NCI-H446 (cell line): ENCODE measurements at regions not wholly inside any gene's neighbourhood (a gene's known extent, or its start where the extent isn't known, plus 50 kb on each side); places are given as distances from the start of the nearest gene placed in this dataset.
A peak's percentile ranks its signal among the peaks of the same experiment; 100 is the strongest.

ENCODE experiments used
- DNase-seq, 2 experiments: peaks; one replicate each; lab custom pipeline; 2025; lab: John Stamatoyannopoulos, UW

DNA sequence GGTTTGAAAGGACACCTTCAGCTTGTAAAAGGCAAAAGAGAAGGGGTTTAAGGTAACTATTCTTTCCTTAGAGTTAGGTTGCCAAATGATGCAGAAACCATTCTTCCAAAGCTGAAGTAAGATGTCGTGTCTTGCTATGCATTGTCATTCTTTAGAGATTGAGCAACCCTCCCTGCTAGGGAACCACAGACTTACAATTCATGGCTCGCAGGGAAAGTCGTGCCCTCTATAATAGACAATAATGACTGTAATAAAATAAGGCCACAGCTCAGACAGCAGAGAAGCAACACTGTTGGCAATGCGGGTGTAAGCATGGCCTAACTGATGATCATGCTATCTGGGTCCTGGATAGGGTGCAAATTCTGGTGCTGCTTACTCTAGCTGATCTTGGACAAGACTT, 129.6 kb upstream of the CDH13 start:
- DNase-seq, result no peak

DNA sequence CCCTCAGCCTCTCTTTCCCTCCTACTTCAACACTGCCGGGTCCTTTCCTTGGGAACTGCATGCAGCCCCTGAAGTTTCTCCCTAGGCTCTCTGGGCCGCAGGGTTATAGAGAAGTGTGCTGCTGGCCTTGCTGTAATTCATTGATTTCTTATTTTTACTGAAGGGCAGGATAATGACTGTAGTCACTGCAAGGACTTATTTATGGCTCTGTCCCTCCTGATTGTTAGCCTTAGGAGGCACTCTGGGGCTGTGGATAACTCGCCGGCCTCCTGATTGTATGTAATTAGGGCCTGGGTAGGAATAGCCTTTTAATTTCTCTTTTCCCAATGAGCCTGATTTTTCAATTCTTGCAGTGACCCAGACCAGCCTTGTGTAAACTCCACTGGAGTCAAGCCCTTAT, 138.3 kb upstream of the CDH13 start:
- no peak for DNase-seq

DNA sequence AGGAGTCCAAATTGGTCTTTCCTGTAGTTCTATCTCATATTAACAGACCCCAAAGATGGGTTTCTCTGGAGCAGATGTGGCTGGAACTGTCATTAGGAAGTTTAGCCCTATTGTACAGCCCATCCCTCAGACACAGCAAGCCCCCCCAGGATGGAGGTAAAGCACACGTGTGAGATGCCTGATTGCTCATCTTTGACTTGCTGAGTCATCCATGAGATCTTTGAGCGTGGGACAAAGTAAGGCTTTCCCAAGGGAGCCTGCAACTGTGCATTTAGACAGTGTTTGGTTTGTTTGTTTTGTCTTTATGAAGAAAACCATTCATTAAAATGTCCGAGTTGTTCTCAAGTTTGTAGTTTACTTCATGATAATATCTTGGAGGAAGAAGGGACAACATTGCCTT, 145.3 kb upstream of the CDH13 start:
- no peak for DNase-seq

DNA sequence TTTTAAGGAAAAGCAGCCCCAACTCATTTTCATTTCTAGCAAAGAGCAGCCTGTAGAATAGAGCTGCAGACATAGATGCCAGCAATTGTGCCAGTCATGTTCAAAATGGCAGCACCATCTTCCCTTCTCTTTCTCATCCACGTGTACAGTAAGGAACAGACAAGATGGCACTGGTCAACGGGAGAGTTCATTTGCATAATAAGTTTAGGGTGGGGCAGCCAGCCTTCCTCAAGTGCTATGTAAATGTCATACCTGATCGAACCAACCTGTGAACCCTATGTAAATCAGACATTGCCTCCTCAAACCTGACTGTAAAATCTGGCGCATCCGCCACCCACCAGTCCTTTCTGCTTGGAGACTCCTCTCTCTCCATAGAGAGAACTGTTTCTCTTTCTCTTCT, 150.0 kb upstream of the CDH13 start:
- no peak for DNase-seq

DNA sequence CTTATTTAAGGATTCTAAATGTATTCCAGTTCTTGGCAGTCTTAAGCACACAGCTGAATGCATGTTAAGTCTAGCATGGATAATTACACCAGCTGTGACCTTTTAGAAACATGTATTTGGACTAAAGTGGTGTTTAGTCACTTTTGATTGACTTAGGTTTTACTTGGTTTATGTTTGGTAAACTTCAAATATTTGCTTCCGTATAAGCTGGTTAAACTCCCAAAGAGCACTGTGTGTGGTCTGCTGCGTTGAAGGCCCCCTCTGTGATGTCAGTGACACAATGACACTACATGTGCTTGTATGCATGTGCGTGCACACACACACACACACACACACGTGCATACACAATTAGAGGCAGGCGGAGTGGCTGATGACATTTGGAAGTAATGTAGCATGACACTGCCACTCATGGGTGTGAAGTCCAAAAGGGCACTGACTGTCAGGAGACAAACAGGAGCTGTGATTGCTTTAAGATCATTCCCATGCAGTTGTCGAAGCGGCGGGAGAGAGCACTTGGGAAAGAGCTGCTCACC, 156.1 kb upstream of the CDH13 start:
- DNase-seq, result no peak

DNA sequence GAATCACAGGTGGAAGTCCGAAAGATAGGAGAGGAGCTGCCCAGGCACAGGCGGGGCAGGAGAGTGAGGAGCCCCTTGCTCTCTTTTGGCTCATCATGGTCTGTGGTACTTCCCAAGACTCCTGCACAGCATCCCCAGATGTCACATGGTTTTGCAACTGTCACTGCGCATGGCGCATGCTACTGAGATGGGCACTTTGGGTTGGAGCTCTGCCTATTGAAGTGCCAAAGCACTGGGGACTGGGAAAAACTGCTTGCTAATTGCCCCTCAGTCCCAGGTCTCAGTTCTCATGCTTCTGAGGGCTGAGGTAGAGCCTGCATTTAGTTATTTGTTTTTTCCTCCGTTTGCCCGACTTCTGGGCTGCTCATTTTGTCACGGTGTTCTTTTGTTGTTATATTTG, 156.8 kb upstream of the CDH13 start:
- no peak for DNase-seq

DNA sequence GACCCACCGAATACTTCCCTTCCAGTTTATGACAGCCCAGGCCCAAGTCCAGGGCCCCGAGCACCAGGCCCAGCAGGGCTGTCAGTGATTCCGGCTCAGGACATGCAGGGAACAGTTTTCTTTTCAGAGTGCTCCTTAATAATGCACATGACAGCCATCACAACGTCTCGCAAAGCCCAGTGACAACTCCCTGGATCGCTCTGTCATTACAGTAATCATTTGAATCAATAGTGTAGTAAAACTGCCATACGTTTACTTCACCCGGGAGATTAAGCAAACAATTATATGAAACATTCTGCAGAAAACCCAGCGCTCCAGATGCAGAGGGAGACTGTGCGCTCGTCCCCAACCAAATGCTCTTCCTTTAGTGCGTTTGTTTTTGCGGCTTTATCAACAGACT, 162.6 kb upstream of the CDH13 start:
- no peak for DNase-seq

DNA sequence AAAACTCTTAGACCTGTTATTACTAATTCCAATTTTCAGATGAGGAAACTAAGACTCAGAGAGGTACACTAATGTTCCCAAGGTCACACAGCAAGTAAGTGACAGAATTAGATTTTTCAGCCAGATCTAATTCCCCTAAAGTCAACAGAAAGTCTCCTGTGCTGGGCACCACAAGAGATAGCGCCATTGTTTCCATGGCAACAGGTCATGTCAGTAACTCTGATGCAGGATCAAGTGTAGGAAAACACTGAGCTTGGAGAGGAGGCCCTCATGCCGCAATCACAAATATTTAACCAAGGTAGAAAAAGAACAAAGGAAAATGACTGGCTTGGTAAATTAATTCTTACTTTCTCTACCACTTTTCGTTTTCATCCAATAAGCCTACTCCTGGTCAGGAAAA, 166.0 kb upstream of the CDH13 start:
- DNase-seq, result no peak

DNA sequence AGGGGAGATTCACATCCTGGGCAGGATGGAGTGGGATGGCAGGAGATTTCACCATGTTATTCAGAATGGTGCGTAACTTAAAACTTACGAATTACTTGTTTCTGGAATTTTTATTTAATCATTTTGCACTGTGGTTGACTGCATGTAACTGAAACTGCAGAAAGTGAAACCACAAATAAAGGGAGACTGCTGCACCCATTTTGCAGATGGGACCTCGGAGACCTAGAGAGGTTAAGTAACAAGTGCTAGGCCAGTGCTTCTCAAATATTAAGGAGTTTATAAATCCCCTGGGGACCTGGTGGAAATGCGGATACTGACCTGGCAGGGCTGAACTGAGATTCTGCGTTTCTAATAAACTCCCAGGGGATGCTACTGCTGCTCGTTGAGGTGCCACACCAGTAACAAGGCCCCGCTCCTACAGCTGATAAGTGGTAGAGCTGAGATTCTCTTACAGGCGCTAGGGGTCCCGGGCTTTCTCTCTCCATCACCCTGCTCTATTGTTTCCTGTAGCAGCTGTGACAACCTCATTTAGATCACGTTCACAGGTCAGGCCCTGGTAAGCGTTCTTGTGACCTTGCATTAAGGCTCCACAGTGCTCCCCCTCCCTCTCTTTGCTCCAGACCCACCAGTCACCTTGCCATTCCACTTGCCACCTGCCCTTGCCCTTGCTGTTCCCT, 167.1 kb upstream of the CDH13 start:
- DNase-seq, result no peak

DNA sequence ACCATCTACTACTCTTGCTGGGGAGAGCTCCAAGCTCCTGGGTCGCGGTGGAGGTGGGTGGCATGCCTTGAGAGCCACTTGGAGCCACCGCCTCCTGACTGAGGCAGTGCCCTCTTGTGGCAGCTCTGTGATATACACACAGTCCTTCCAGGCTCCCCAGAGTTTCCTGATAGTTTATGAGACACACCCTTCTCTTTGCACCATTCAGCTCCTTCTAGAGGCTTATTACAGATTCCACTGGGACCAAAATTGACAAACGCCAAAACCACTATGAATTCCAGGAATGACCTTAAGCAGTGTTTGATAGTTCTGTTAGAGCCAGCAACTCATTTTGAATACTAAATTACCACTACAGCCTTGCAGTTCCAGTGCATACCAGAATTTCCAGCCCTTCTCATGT, 170.1 kb upstream of the CDH13 start:
- peak in 1 of 2 experiments; percentile 3 for DNase-seq

DNA sequence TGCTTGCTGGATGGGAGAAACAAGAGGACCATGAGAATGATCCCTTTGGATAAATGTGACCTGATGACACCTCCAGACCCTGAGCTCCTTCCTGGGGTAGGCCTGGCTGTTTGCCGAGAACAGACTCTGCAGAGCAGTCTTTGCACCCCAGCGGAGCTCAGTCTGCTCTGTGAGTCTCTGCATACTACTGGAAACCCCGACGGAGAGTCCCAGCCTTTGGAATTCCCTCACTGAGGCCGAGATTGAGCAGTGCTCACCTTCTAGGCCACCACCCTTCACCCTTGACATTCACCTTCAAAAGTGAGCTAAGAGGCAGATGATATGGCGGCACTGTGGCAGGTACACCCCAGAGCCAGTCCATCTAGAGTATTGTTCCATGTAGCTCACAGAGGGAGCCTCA, 172.2 kb upstream of the CDH13 start:
- no peak for DNase-seq

DNA sequence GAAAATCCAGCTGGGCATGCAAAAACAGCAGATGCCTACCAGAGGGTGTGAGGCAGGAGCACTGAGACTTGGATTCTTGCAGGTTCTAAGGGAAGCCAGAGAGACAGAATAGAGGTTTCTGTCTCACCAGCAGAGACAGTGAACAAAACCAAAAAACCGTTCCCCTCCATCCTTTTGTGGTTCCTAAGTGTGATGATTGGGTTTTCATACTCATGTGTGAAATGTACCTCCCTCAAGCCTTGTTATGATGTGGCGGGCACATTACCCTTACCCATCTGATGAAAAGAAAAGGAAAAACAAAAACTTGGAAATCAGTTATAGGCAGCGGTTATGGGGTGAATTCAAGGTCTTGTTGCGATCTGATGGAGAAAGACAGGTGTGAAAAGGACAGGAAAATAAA, 172.6 kb upstream of the CDH13 start:
- DNase-seq, result no peak

DNA sequence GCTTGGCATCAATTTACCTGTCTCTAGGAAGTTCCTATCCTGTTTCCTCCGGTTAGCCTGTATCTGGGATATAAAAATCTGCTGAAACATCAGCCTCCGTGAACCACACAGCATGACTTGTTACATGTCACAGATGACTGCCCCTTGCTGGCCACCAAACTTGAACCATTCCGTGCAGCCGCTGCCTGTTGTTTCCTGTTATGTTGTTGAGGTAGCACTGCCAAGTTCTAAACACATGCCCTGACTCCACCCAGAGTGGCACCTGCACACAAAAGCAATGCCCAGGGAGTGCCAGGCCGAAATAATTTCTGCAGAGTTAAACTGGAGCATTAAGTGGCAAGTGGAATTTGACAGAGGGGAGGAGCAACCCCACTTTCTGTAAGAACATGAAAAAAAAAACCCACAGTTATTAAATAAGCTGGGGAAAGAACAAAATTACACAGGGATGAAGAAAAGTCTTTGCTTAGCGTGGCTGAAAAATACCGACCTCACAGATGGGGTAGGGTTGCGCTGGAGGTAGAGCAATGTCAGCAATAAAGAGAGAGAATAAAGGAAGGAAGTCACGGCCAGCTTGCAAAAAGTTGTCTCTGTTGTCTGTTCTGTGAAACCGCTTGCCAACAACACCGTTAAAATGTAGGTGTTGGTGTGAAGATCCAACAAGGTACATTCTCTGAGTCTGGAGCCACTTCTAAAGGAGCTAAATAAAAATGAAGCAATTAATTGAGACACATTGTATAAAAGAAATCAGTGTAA, 174.6 kb upstream of the CDH13 start:
- DNase-seq, result no peak

DNA sequence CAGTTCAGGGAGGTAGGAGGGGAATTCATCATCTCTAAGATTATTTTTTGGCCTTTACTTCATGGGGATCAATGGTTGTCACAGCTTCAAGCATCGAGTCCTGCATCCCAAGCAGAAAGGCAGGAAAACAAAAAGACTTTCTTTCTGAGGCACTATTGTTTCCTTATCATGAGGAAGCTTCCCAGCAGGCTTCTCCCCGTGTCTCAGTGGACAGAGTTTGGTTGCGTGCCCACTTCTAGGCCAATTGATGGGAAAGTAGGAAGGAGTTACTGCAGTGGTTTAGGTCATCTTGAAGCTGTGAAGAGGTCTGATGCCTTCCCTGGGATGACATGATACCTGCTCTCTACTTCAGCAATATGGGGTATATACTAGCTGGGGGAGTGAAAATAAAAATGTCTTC, 175.3 kb upstream of the CDH13 start:
- DNase-seq, result no peak

DNA sequence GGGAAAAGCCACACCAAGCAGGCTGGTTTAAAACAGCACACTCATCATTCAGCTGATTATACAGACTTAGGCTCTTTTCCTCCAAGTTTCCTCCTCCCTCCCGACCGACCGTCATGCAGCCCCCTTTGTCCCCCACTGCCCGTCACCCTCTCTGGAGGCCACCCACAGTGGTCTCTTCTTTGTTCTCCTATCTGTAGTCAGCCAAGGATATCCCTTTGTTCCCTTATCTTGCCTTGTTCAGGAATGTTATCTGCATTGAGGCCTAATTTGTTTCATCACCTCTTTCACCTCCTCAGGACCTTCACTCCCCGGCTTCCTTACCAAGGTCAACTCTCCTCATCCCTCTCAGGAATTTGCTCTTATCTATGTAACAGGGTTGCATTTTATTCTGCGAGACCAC, 186.4 kb upstream of the CDH13 start:
- no peak for DNase-seq

DNA sequence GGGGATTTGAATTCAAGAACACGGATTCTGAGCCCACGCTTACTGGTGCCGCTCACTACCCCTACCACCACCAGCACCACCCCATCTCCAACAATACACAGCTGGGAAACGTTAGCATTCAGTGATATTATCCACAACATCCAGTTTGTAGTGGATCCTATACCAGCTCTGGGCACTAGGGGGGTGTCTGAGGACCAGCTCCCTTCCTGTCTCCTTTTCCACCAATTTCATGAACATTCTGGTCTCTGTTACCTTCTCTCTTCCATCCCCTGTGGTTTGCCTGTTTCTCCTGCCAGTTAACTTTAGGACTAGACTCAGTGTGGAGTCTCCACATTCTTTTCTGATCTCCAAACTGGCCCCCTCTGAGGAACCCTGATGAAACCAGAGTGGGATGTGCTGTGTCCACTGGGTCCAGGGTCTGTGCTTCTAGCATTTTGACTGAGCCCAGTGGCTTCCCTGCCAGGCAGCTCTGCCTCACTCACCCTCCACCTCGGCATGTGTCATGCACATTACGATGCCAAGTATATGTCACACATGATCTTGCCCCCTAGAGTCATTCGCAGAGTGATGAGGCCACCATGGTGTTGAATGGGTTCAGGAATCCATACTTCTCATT, 187.0 kb upstream of the CDH13 start:
- no peak for DNase-seq

DNA sequence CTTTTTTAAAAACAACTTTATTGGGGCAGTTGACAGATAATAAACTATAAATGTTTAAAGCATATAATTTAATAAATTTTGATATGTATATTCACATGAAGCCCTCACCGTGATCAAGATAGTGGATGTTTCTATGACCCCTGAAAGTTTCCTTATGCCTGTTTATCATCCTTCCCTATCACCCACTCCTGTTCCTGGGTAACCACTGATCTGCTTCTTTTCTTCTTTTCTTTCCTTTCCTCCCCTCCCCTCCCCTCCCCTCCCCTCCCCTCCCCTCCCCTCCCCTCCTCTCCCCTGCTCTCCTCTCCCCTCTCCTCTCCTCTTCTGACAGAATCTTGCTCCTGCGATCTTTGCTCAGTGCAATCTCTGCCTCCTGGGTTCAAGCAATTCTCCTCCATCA, 193.7 kb upstream of the CDH13 start:
- no peak for DNase-seq

DNA sequence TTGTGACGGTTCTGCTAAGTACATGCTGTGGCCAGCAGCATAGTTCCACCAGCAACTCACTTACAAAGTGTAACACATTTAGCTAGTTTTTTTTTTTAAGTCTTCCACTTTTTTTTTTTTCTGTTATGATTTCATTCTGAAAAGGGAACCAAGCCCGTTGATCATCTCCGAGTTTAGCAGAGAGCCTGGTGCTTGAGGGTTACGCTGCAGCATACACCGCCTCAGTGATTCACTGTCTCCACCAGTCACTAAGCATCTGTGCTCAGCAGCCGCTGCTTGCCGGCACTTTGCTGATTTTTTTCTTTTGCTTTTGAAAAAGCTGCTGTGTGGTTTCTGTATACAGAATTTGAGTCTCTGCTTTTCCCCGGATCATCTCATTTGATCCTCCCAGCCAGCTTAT, 194.5 kb upstream of the CDH13 start:
- DNase-seq, result no peak

DNA sequence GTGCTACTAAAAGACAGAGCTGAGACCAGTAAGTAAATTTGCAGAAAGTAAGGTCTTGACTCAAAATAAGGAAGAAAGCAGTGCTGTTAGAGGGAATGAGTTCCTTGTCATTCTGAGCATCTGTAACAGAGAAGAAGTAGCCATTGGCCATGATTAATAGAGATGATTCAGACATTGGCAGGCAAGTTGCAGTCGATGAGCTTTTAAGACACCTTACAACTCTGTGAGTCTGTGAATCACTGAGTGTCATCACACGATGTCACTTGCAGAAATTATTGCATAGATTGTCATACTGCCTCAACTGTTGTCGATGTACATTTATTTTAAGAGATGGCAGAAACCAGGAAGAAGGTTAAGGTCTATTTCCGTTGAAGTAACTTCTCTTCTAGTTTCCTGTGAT, 201.1 kb upstream of the CDH13 start:
- no peak for DNase-seq

DNA sequence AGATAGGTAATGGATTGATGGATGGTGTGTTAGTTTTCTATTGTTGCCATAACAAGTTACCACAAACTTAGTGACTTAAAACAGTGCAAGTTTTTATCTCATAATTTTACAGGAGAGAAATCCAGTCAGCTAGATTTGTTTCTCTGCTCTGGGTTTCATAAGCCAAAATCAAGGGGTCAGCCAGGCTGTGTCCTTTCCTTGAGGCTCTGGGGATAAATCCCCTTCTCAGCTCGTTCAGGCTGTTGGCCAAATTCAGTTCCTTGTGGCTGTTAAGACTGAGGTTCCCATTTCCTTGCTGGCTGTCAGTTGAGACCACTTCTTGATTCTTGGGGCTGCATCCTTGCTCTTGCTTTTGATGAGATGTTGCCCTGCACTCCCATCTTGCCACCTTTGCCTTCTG, 204.9 kb upstream of the CDH13 start:
- DNase-seq, result no peak

DNA sequence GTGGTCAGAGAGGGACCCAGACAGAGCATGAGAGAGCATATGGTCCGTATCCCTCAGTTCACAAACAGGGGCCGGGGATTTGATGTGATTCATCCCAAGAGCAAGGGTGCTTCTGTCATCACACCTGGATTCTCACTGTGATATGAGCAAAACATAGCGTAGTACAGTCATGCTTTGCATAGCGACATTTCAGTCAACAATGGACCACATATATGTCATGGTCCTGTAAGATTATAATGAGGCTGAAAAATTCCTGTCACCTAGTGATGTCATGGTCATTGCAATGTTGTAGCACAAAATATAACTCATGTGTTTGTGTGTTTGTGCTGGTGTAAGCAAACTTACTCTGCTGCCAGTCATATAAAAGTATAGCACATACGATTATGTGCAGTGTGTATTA, 207.4 kb upstream of the CDH13 start:
- no peak for DNase-seq

DNA sequence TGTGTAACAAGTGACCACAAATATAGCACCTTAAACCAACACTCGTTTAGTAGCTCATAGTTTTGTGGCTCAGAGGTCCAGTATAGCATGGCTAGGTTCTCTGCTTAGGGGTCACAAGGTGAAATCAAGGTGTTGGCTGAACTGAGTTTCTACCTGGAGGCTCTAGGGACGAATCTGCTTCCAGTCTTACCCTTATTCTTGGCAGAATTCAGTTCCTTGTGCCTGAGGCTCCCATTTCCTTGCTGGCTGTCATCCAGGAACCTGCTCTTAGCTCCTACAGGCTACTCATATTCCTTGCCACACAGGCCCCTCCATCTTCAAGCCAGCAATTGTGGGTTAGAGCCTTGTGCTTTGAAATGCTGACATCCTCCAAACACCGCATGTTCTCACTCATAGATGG, 212.3 kb upstream of the CDH13 start:
- DNase-seq, result no peak

DNA sequence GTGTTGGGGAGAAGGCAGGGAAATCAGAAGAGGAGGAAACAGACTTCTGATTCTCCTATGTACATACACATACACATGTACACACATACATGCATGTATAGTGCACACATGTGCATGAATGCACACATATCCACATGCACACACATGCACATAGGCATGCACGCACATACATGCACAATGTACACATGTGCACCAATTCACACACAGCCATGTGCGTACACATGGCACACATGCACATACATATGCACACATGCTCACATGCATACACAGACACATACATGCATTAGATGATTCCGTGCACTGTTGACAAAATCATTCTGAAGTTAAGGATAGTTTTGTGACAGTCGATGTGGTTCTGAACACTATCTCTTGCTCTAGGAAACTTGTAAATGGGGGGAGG, 214.0 kb upstream of the CDH13 start:
- DNase-seq, result no peak
